Thyroid gland (tissue), 4 donors: ENCODE measurements at regions not wholly inside any gene's neighbourhood (a gene's known extent, or its start where the extent isn't known, plus 50 kb on each side); places are given as distances from the start of the nearest gene placed in this dataset.

Experiments
- DNase-seq, 2 donors: peaks; one replicate each; pipeline ENCODE4 v3.0.0-alpha.2; 2019
- H3K27ac ChIP-seq, 3 donors: fragments of 200-600 bp; sonication (generic); 1 replicate in 2 of 3; 2 replicates in 1 of 3; pipeline ENCODE4 v1.5.1; 2016 to 2019; ENCODE audit warnings: mild to moderate bottlenecking in 1 of 3, moderate library complexity in 1 of 3
- H3K27me3 ChIP-seq: fragments of 200-600 bp; sonication (generic); one replicate; pipeline ENCODE4 v1.5.1; 2019
- H3K36me3 ChIP-seq, 2 donors: fragments of 200-600 bp; sonication (generic); one replicate each; pipeline ENCODE4 v1.5.1; 2016 to 2019
- H3K4me1 ChIP-seq, 2 donors: fragments of 200-600 bp; sonication (generic); one replicate each; pipeline ENCODE4 v1.5.1; 2017 to 2019
- H3K4me3 ChIP-seq, 3 donors: fragments of 200-600 bp; sonication (generic); replicated peaks in 1 of 3; 1 replicate in 2 of 3; 2 replicates in 1 of 3; pipeline ENCODE4 v1.5.1; 2016; ENCODE audit warnings: mild to moderate bottlenecking in 1 of 3
- H3K9me3 ChIP-seq: fragments of 200-600 bp; sonication (generic); one replicate; pipeline ENCODE4 v1.5.1; 2017
- CTCF ChIP-seq, 6 experiments: fragments of 200-600 bp in 3 of 6; fragments of 450-650 bp in 3 of 6; sonication (generic) in 3 of 6; IDR thresholded peaks; one replicate each; pipeline ENCODE4 v1.5.1; 2016 to 2019; ENCODE audit warnings: antibody characterized with exemption in 6 of 6, mild to moderate bottlenecking in 2 of 6, inconsistent platforms in 1 of 6, moderate library complexity in 1 of 6
- POLR2A ChIP-seq, 2 donors: fragments of 450-650 bp; IDR thresholded peaks; one replicate each; pipeline ENCODE4 v1.6.1; 2017; ENCODE audit warnings: antibody characterized with exemption in 2 of 2, mild to moderate bottlenecking in 2 of 2, moderate library complexity in 1 of 2
- WGBS, 2 donors: methylation state at CpG; one replicate each; pipeline ENCODE4 v1.1.5; 2017; 5-methylcytosine and 5-hydroxymethylcytosine counted together
- intact Hi-C: fragments of 100-400 bp; cut with DNase I; formaldehyde crosslinking; loops from one replicate; pipeline ENCODE4 v1.15.1; 2023

DNA sequence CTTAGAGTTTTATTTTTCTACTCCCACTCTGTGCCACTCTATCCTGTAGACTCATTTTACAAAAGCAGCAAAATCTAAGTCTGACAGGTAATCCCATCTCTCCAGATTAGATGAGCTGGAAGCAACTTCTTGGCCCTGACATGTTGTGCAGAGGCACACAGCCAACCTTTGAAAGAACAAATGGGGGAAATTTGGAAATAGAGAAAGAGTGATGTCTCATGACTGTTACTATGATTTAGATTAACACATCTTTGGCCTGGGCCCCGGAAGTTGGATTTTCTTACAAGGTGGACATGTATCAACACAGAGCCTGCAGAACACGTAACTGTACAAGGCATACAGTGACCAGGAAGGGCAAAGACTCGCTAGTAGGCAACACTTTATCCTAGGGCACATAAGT lies 227.7 kb downstream of the MYLK4 start:
- H3K27ac ChIP-seq: no peak overlapping the region
- H3K4me3 ChIP-seq: no peak overlapping the region
- no peaks in the 10 kb centered on the region for H3K36me3 ChIP-seq
- no peaks in the 10 kb centered on the region for H3K4me1 ChIP-seq
- 83 to 94% methylated on average over 3 of the region's 3 CpGs for WGBS, 2 donors
- H3K9me3 ChIP-seq: no peaks in the 10 kb centered on the region
- no peaks in the 10 kb centered on the region for H3K27me3 ChIP-seq
- no peak for DNase-seq
- intact Hi-C loops: no loop called here
- no peak for TF ChIP-seq CTCF (IDR thresholded peaks at IDR 0.05)
- no peak for TF ChIP-seq POLR2A (IDR thresholded peaks at IDR 0.05)

- 60 to 62% methylated on average over 7 of the region's 7 CpGs for WGBS, 2 donors
- no peaks in the 10 kb centered on the region for H3K4me1 ChIP-seq
Measured at GRCh38 chr6:2522521-2522920, 228.2 kb downstream of the MYLK4 start.

DNA sequence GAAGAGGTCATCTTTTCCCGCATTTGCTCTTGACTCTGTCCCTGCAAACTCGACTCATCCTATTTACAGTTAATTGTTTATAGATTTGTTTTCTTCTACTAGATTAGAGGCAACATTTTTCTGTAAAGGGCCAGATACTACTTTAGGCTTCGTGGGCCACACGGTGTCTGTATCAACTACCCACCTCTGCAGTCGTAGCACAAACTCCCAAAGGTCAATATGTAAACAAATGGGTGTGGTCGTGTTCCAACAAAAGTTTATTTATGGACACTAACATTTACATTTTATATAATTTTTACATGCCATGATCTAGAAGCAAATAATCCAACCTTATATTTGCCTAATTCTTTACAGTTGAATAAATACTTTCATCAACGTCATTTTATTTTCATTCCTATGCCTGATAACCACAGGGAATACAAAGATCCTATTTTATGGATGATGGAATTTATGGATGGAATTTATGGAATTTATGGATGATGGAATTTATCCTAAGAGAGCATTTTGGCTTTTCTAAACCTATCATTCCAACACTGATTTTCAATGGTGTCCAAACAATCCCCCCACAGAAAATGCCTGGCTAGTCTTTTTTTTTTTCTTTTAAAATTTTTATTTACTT lies 232.8 kb downstream of the MYLK4 start:
- Histone ChIP-seq H3K27me3 (no peaks in the 10 kb centered on the region), H3K36me3 (no peaks in the 10 kb centered on the region), H3K4me1 (no peaks in the 10 kb centered on the region), H3K4me3 (no peak overlapping the region), H3K9me3 (no peaks in the 10 kb centered on the region), H3K27ac (no peak overlapping the region)
- TF ChIP-seq POLR2A (IDR thresholded peaks at IDR 0.05) (no peak), CTCF (IDR thresholded peaks at IDR 0.05) (no peak)
- intact Hi-C loops: no loop called here
- 82 to 87% methylated on average over 7 of the region's 7 CpGs for WGBS, 2 donors
- no peak for DNase-seq

More at GRCh38 chr6:2522521-2522920, 228.2 kb downstream of the MYLK4 start:
- Histone ChIP-seq H3K36me3 (no peaks in the 10 kb centered on the region), H3K27me3 (no peaks in the 10 kb centered on the region), H3K4me3 (no peak overlapping the region), H3K27ac (no peak overlapping the region), H3K9me3 (no peaks in the 10 kb centered on the region)
- intact Hi-C loops: no loop called here
- no peak for TF ChIP-seq CTCF (IDR thresholded peaks at IDR 0.05)
- no peak for TF ChIP-seq POLR2A (IDR thresholded peaks at IDR 0.05)
- DNase-seq: no peak

DNA sequence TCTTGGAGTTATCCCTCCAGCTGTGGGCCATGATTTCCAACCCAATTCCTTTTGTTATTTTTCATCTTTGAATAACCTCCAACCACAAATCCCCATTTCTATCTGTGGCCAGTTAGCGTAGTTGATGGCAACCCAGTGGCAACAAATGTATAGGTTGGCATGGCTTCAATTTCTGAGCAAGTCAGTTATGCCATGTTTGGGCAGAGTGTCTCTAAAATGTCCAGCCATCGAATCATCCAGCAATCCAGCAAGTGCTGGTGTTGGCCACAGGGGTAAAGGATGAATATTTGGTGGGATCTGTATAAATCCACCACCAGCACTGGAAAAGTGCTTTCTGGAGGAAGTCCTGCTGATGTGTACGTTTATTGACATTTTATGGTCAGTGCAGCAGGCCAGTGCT lies 233.3 kb downstream of the MYLK4 start:
- no peak overlapping the region for H3K27ac ChIP-seq
- no peak for DNase-seq
- no peaks in the 10 kb centered on the region for H3K36me3 ChIP-seq
- 85 to 90% methylated on average over 3 of the region's 3 CpGs for WGBS, 2 donors
- H3K4me3 ChIP-seq: no peak overlapping the region
- H3K9me3 ChIP-seq: no peaks in the 10 kb centered on the region
- no peaks in the 10 kb centered on the region for H3K4me1 ChIP-seq
- H3K27me3 ChIP-seq: no peaks in the 10 kb centered on the region
- intact Hi-C loops: no loop called here
- TF ChIP-seq CTCF (IDR thresholded peaks at IDR 0.05) (no peak), POLR2A (IDR thresholded peaks at IDR 0.05) (no peak)

DNA sequence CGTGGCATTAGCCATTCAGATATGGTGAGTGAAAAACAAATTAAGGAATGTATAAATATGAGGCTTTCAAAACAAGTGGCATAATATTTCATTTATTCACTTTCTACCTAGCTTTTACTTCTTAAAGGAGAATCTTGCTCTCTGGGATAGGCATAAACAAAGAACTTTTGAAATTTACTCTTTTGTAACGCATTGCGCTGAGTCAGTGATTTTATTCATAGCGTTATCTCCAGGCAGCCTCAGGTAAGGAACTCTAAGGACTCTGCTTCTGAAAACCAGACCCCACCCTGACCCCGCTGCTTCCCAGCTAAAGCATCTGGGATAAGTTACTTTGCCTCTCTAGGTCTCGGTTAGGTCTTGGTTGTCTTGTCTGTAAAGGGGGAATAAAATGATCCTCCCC lies 234.7 kb downstream of the MYLK4 start:
- H3K4me1 ChIP-seq: no peaks in the 10 kb centered on the region
- 94 to 95% methylated on average over 6 of the region's 6 CpGs for WGBS, 2 donors
- intact Hi-C loops: no loop called here
- H3K36me3 ChIP-seq: no peaks in the 10 kb centered on the region
- H3K9me3 ChIP-seq: no peaks in the 10 kb centered on the region
- TF ChIP-seq POLR2A (IDR thresholded peaks at IDR 0.05): no peak
- no peak for TF ChIP-seq CTCF (IDR thresholded peaks at IDR 0.05)
- no peak overlapping the region for H3K27ac ChIP-seq
- no peaks in the 10 kb centered on the region for H3K27me3 ChIP-seq
- DNase-seq: no peak
- H3K4me3 ChIP-seq: no peak overlapping the region
